ENCODE measurements at regions not wholly inside any gene's neighbourhood (a gene's known extent, or its start where the extent isn't known, plus 50 kb on each side); places are given as distances from the start of the nearest gene placed in this dataset.

DNA sequence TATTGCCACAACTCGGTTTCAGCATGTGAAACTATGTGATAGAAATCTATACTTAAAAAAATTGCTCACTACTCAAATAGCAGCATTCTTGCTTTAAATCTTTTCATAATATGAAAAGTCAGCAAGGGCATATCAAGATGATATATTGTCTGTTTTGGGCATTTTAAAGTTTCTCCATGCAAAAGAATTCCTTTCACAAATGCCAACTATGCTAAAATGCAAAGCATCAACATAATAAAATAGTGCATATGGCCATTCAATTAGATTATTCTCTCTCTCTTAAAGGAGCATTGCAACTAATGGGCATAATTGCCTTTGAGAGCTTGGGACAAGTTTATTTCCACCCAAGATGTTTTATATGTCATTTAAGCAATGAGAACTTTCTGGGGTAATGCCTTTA, 475.1 kb downstream of the ZPLD1 start:
- no peak overlapping the region for H3K56ac ChIP-seq (ENCODE audit: insufficient read length, low read depth, low read length)
- H2BK15ac ChIP-seq (ENCODE audit: low read depth, low read length) = no peak overlapping the region
- H3K9me3 Mint-ChIP-seq = no peaks in the 10 kb centered on the region
- H3K27ac Mint-ChIP-seq = no peak overlapping the region
- no peak overlapping the region for H2BK12ac ChIP-seq (ENCODE audit: insufficient read length, low read depth, low read length)
- no peak overlapping the region for H4K5ac ChIP-seq (ENCODE audit: insufficient read length, low read depth, low read length)
- H2AFZ ChIP-seq (ENCODE audit: low read length) = no peak overlapping the region
- no peak overlapping the region for H3K18ac ChIP-seq (ENCODE audit: insufficient read length, low read depth, low read length)
- TF ChIP-seq CTCF (conservative IDR thresholded peaks at IDR 0.05) = no peak
- no peak overlapping the region for H3K9ac ChIP-seq (ENCODE audit: extremely low read depth, insufficient read length, low read length)
- DNase-seq = no peak
- no peak overlapping the region for H3K14ac ChIP-seq (ENCODE audit: insufficient read depth, low read length)
- no peak overlapping the region for H3K27ac ChIP-seq (ENCODE audit: insufficient read length, low read depth, low read length)
- H3K4me2 ChIP-seq (ENCODE audit: insufficient read depth, insufficient read length, low read length) = no peak overlapping the region
- H3K36me3 Mint-ChIP-seq (ENCODE audit: insufficient read depth in 1 of 3, low read depth in 3 of 3) = no peaks in the 10 kb centered on the region
- H3K27me3 Mint-ChIP-seq (ENCODE audit: low read depth) = no peaks in the 10 kb centered on the region
- H4K91ac ChIP-seq (ENCODE audit: insufficient read length, low read depth, low read length) = no peak overlapping the region
- H3K4me3 Mint-ChIP-seq = no peak overlapping the region
- H3K23ac ChIP-seq (ENCODE audit: insufficient read length, low read depth, low read length) = no peak overlapping the region
- H2BK20ac ChIP-seq (ENCODE audit: low read depth, low read length, poor library complexity, severe bottlenecking) = no peak overlapping the region
- H2BK5ac ChIP-seq (ENCODE audit: insufficient read length, low read length) = no peak overlapping the region
- no peaks in the 10 kb centered on the region for H3K79me1 ChIP-seq (ENCODE audit: insufficient read depth, low read depth, low read length, poor library complexity, severe bottlenecking)
- no peaks in the 10 kb centered on the region; the same call in 1 of the 2 replicates for H3K4me1 ChIP-seq (ENCODE audit: insufficient read depth, low read length)
- no peaks in the 10 kb centered on the region for H3K27me3 ChIP-seq (ENCODE audit: insufficient read depth, low read length)
- peaks cover 5 to 9% of the 10 kb centered on the region in 2 experiments for H3K4me1 Mint-ChIP-seq
- H4K20me1 ChIP-seq (ENCODE audit: control insufficient read depth, insufficient read depth, insufficient read length) = no peaks in the 10 kb centered on the region
- no peak overlapping the region for H3T11ph ChIP-seq (ENCODE audit: low read length)
- no peak overlapping the region for H2AK5ac ChIP-seq (ENCODE audit: insufficient read length, low read length)
- no peak overlapping the region for H2BK120ac ChIP-seq (ENCODE audit: low read depth, low read length, poor library complexity, severe bottlenecking)
- no CpG with 5 or more reads among the region's 1 CpG for WGBS (ENCODE audit: extremely low coverage, insufficient read length, low lambda C conversion rate)
- H4K8ac ChIP-seq (replicated peaks; ENCODE audit: insufficient read length, low read depth, low read length) = no peak overlapping the region
- H3K9me3 ChIP-seq (ENCODE audit: control insufficient read depth, low read depth, low read length) = no peaks in the 10 kb centered on the region
- no peaks in the 10 kb centered on the region for H3K79me2 ChIP-seq (ENCODE audit: insufficient read depth, low read length)
- H3K23me2 ChIP-seq (ENCODE audit: insufficient read length, low read depth, low read length, poor library complexity, severe bottlenecking) = no peaks in the 10 kb centered on the region
- H3K4ac ChIP-seq (ENCODE audit: low read depth, low read length) = no peak overlapping the region
